ENCODE measurements at regions not wholly inside any gene's neighbourhood (a gene's known extent, or its start where the extent isn't known, plus 50 kb on each side); places are given as distances from the start of the nearest gene placed in this dataset.

DNA sequence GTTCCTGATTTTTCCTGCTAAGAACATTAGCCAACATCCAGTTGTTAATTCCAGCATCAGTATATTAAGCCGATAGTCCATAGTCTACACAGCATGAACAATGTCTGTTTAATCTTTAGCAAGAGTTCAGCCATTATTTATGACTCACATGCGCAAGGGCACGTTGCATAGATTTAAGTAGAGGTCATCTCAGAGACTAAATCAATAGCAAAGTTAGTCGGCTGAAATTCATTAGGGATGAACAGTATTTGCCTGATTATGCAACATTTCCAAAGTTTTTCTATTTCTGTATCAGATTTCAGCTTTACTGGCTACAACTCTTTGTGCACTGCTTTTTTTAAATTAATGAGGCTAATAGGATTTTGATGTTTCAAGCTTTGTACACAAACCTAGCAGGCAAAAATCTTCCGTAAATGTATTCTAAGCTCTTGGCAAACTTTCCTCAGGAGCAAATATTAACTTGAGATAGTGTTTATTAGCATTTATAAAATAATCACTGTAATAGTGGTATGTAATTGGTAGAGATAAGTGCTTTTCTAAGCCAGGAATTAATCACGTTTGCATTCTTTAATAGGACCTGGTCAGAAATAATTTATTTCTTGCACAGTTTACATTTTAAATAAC is 578.7 kb upstream of the ID2 start:
- TF ChIP-seq, protein P1, sequence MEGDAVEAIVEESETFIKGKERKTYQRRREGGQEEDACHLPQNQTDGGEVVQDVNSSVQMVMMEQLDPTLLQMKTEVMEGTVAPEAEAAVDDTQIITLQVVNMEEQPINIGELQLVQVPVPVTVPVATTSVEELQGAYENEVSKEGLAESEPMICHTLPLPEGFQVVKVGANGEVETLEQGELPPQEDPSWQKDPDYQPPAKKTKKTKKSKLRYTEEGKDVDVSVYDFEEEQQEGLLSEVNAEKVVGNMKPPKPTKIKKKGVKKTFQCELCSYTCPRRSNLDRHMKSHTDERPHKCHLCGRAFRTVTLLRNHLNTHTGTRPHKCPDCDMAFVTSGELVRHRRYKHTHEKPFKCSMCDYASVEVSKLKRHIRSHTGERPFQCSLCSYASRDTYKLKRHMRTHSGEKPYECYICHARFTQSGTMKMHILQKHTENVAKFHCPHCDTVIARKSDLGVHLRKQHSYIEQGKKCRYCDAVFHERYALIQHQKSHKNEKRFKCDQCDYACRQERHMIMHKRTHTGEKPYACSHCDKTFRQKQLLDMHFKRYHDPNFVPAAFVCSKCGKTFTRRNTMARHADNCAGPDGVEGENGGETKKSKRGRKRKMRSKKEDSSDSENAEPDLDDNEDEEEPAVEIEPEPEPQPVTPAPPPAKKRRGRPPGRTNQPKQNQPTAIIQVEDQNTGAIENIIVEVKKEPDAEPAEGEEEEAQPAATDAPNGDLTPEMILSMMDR (IDR thresholded peaks at IDR 0.05; ENCODE audit: low read length) = no peak
- TF ChIP-seq EZH2 (optimal IDR thresholded peaks at IDR 0.05; ENCODE audit: low read depth, low read length) (no peak), EZH2phosphoT487 (IDR thresholded peaks at IDR 0.05; ENCODE audit: low read length) (no peak)
